SHP77 treated with DMSO at 0.1 percent for 48 hours (cell line): ENCODE measurements at regions not wholly inside any gene's neighbourhood (a gene's known extent, or its start where the extent isn't known, plus 50 kb on each side); places are given as distances from the start of the nearest gene placed in this dataset.
"Not testable (repeated sequence)": the region's sequence is repeated elsewhere in the genome, so short reads cannot be mapped to it uniquely, and the experiment has no call there.

Experiments used
- DNase-seq: peaks from one replicate; lab custom pipeline; 2025; lab: John Stamatoyannopoulos, UW

GRCh38 chr20:47863315-47863965 is 78.2 kb upstream of the SULF2 start:
- no peak for DNase-seq

DNA sequence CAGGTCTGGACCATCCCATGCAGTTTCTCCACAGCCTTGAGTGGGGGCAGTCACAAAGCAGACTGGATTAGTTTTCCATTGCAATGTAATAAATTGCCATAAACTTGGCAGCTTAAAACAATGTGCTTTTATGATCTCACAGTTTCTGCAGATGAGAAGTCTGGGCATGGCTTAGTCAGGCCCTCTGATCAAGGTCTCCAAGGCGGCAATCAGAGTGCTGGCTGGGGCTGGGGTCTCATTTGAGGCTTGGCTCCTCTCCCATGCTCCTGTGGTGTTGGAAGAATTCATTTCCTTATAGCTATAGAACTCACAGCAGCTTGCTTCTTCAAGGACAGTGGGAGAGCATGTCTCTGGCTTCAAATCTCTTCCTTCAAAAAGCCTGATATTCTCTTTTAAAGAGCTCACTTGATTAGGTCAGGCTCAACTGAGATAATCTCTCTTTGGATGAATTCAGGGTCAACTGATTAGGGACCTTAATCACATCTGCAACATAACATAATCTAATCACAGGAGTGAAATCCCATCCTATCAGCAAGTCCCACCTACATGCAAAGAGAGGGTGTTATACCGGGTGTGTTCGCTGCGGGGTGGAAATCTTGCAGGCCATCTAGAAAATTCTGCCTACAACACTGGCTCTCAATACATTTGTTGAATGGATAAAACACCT is 77.4 kb upstream of the SULF2 start:
- DNase-seq, result no peak

DNA sequence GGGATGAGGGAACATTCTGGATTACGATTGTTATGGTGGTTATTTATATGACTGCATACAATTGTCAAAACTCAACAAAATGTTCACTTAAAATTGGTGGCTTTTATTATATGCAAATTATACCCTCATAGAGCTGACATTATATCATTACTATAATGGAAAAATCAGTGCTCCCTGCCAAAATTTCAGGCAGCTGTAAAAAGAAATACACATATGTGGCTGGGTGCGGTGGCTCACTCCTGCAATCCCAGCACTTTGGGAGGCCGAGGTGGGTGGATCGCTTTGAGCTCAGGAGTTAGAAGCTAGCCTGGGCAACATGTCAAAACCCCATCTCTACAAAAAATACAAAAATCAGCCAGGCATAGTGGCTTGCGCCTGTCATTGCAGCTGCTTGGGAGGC is 75.8 kb upstream of the SULF2 start:
- DNase-seq, result no peak

GRCh38 chr20:47860049-47860830 is 75.0 kb upstream of the SULF2 start:
- DNase-seq, result no peak

DNA sequence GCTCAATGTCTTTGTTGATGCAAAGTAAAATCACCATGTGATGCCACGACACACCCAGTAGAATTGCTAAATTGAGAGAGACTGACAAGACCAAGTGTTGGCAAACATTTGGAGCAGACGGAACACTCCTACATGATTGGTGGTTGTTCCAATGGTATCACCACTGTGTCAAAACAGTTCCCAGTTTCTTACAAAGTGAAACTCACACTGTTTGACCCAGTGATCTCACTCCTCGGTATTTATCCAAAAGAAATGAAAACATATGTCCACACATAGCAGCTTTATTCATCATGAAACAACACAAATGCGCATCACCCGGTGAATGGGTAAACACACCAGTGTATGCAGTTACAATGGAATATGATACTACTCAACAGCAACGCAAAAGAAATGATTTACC is 74.0 kb upstream of the SULF2 start:
- no peak for DNase-seq

DNA sequence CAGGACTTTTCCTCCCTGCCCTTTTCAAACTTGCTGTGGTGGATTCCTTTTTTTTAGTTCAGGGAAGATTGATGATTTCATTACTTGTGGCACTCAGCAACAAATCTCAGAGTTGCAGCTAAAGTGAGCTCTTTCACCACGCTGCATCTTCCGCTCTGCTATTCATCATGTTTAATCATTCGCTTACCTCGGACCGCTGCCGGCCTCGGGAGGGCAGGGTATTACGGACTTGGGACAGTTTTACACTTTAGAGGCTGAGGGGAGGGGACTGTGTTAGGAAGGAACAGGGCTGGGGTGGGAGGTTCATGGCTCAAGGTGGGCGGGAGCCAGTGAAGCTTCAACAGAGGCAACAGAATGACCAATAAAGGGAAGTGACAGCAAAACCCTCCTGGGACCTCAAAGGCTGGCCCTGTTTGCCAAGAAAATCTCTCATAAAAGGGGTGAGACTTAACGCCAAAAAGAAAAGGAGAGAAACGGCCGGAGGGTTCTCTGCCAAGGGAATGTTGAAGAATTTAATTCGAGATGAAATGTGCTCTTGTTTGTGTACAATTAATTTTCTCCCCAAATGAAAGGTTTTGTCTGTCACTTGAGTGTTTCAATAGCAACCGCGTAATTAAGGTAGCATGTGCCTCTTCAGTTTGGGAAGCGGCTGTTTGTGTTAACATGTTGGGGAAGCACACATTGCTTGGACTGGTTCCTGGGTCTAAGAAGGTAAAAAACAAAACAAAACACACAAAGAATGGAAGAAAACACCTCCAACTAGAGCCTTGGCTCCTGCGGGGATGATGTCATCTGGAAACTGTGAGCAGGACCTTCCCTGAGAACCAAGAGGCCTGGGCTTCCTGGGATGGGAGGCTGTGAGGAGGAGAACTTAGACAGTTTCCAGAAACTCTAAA is 72.5 kb upstream of the SULF2 start:
- DNase-seq, result no peak

DNA sequence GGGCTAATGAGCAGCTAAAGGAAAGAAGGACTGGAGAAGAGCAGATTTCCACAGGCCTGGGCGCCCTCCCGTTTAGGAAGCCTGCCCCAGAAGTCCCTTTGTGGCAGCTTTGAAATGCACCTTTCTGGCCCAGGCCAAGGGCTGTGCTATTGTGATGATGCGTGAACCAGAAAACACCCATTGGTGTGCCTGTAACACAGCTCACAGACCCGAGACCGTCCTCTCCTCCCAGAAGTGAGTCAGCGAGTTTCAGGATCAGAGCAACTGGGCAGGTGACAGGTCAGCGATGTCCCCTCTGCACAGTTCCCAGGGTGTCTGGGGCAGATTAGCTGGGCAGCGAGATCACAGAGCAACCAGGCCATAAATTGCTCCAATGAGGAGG is 71.9 kb upstream of the SULF2 start:
- DNase-seq, result no peak

DNA sequence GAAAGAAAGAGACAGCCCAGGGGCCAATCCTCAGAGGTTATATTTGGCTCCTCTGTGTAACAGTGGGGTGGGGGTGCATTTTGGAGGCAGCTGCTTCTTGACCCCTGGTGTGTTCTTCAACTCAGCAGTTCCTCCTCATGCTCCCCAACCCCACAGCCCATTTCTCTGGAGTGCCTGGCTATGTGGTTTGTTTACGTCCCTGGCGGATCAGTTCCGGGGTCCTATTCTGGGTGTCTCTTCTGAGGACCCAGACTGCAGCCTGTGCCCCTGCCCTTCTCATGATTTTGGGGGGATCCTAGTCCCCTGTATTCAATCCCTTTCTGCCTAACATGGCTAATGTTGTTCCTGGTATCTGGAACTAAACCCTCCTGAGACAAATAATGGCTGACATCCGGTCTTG is 70.5 kb upstream of the SULF2 start:
- DNase-seq, result no peak

- no peak for DNase-seq
These were observed 69.5 kb upstream of the SULF2 start for GRCh38 chr20:47854687-47855212.

DNA sequence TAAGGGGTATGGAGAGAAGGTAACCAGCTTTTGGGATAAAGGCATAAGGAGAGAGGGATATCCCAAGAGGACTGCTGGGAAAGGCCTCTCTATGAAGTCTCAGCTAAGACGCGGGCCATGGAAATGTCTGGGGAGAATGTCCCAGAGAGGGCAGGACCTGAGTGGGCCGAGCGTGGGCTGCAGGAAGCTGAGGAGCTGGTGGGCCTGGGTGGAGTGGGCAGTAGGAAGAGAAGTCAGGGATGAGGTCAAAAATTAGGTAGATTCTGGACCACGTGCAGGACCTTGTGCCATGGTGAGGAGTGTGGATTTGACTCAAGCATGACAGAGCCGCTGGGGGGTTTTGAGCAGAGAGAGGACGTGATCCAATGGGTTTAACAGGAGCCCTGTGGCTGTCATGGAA is 66.5 kb upstream of the SULF2 start:
- DNase-seq, result no peak

DNA sequence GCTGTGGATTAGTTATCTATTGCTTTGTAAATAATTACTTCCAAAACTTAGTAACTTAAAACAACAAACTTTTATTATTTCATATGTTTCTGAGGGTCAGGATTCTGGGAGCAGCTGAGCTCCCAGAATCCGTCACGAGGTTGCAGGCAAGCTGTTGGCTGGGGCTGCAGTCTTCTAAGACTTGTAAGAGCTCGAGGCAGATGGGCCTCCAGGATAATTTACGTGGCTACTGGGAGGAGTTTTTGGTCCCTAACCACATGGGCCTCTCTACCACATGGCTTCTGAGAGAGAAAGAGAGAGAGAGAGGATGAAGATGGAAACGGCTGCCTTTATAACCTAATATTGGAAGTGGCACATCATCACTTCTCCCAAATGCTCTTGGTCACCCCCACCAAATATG is 64.9 kb upstream of the SULF2 start:
- DNase-seq, result no peak

DNA sequence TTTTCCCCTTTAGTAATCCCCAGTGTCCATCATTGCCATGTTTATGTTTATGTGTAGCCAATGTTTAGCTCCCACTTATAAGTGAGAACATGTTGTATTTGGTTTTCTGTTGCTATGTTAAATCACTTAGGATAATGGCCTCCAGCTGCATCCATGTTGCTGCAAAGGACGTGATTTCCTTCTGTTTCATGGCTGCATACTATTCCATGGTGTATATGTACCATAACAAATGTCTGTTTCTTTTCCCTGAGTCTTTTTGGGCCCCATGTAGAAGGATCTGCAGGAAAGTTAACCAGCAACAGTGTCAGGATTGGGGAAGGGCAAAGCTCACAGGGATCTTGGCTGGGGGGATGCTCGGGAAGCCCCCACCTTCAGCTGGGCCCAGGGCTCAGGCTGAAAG is 64.3 kb upstream of the SULF2 start:
- DNase-seq, result no peak

GRCh38 chr20:47849006-47849405 is 63.7 kb upstream of the SULF2 start:
- DNase-seq, result no peak

- DNase-seq, result not testable (repeated sequence)
These were observed 63.3 kb upstream of the SULF2 start for GRCh38 chr20:47848534-47848933.

DNA sequence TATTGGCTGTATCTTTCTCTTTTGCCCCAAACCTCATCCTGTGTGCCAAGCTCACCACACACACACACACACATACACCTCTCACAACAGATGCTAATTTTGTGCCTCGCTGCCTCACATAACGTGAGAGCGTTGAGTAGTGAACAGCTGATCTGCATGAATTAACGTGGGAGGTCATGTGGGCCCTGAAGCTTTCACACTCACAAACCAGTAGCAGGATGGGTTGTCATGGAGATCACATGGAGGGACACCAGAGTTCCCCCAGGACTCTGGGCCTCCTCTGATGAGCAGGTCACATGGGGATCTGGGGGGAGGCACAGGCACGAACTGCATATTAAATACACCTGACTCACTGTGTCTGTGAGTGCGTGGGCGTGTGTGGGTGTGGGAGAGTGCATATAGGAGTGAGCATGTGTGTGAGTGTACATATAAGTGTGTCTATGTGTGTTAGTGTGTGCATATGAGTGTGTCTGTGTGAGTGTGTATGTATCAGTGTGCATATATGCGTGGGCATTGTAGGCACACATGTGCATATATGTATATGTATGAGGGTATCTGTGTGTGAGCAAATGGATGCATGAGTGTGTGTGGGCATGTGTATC is 62.7 kb upstream of the SULF2 start:
- no peak for DNase-seq

DNA sequence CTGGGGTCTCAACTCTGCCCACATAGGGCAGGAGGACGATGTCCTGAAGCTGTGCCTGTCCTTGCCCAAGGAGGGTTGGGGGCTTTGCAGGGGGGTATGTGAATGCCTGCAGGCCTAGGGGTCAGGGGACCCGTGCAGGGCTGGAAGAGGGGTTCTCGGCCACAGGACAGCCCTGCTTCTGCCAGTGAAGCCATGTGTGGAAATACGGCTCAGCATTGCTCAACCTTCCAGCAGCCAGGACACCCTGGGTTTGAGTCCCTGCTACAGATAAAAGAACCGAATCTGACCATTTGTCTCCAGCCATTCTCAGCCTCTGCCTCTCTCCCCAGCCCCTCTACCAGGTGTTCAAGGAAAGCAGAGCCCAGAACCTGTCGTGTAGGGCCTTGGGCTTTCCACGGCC is 61.9 kb upstream of the SULF2 start:
- not testable (repeated sequence) for DNase-seq

- DNase-seq, result not testable (repeated sequence)
These were observed 61.4 kb upstream of the SULF2 start for GRCh38 chr20:47846651-47847050.

GRCh38 chr20:47845382-47845977 is 60.2 kb upstream of the SULF2 start:
- not testable (repeated sequence) for DNase-seq

DNA sequence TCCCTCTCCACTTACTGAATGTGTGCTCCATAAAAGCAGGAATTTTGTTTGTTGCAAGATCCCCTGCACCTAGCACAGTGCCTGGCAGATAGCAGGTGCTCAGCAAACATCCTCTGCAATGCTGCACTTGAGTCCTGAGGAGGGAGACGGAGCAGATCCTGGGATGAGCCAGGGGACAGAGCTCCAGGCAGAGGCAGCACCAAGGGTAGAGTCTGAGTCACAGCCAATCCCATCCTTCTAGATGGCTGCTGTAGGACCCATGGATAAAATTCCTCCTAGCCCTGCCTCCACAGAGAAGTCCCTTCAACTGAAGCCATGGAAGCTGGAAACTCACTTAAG is 59.3 kb upstream of the SULF2 start:
- DNase-seq, result not testable (repeated sequence)

DNA sequence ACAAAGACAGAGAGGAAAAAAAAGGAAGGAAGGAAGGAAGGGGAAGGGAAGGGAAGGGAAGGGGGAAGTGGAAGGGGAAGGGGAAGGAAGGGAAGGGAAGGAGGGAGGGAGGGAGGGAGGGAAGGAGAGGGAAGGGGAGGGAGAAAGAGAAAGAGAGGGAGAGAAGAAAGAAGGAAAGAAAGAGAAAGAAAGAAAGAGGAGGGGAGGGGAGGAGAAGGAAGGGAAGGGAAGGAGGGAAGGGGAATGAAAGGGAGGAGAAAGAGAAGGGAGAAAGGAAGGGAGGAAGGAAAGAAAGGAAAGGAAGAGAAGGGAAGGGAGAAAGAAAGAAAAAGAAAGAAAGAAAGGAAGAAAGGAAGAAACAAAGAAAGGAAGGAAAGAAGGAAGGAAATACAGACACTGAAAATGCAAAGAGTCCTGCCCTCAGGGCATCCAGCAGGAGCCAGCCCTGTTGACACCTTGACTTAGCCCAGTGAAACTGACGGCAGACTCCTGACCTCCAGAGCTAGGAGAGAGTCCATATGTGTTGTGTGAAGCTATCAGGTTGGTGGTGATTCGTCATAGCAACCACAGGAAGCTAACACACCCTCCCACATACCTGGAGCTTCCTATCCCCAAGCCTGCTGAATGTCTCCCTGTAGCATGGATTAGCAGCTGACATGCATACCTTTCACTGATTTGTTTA is 58.7 kb upstream of the SULF2 start:
- no peak for DNase-seq

DNA sequence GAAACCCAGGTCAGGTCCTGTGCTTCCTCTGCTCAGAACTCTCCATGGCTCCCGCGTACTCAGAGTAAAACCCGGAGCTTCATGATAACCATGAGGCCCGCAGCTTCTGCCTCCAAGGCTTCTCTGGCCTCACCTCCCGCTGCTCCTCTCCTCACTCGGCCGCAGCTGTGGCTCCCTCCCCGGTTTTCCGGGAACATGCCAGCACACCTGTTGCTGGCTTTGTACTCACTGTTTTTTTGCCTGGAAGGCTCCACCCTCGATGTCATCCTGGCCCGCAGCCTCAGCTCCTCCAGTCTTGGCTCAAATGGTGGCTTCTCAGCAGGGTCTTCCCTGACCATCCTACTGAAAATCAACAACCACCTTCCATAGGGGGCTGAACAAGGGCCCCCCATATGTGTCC is 57.7 kb upstream of the SULF2 start:
- DNase-seq, result not testable (repeated sequence)
